ENCODE measurements at regions not wholly inside any gene's neighbourhood (a gene's known extent, or its start where the extent isn't known, plus 50 kb on each side); places are given as distances from the start of the nearest gene placed in this dataset.
"Not testable (repeated sequence)": the region's sequence is repeated elsewhere in the genome, so short reads cannot be mapped to it uniquely, and the experiment has no call there.

DNA sequence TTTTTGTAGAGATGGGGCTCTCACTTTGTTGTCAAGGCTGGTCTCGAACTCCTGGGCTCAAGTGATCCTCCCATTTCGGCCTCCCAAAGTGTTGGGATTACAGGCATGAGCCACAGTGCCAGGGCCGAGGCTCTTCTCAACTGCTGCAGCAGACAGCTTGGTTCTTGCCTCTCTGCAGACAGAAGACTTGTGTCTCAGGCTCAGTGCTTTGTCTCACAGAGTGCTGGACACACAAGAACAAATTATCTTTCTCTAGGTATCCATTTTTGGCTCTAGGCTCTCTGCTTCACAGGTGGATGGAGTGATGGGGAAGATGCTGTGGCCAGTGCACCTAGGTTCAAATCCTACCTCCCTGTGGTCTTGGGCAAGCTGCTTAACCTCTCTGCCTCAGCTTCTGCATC, 80.8 kb upstream of the RNU2-1 start:
- TF ChIP-seq, protein P1, sequence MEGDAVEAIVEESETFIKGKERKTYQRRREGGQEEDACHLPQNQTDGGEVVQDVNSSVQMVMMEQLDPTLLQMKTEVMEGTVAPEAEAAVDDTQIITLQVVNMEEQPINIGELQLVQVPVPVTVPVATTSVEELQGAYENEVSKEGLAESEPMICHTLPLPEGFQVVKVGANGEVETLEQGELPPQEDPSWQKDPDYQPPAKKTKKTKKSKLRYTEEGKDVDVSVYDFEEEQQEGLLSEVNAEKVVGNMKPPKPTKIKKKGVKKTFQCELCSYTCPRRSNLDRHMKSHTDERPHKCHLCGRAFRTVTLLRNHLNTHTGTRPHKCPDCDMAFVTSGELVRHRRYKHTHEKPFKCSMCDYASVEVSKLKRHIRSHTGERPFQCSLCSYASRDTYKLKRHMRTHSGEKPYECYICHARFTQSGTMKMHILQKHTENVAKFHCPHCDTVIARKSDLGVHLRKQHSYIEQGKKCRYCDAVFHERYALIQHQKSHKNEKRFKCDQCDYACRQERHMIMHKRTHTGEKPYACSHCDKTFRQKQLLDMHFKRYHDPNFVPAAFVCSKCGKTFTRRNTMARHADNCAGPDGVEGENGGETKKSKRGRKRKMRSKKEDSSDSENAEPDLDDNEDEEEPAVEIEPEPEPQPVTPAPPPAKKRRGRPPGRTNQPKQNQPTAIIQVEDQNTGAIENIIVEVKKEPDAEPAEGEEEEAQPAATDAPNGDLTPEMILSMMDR (conservative IDR thresholded peaks at IDR 0.05; ENCODE audit: low read depth, low read length): no peak
- H3K4me3 ChIP-seq (ENCODE audit: low read length): no peak overlapping the region
- no peak for DNase-seq (ENCODE audit: low read depth)

DNA sequence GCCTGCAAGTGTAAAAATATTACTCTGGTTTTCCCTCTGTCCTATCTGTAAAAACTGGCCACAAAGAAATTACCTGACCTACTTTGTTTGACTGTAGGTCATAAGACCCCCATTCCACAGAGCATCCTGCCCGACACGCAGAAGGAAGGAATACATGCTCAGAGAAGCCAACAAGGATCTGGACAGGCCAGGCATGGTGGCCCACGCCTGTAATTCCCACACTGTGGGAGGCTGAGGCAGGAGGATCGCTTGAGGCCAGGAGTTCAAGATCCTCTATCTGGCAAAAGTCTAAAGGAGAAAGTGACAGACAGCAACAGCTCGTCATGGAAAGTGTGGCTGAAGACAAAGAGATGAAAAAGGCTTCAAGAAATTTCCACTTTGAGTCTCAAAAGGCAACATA, 78.2 kb upstream of the RNU2-1 start:
- no peak for DNase-seq (ENCODE audit: low read depth)
- no peak overlapping the region for H3K4me3 ChIP-seq (ENCODE audit: low read length)

DNA sequence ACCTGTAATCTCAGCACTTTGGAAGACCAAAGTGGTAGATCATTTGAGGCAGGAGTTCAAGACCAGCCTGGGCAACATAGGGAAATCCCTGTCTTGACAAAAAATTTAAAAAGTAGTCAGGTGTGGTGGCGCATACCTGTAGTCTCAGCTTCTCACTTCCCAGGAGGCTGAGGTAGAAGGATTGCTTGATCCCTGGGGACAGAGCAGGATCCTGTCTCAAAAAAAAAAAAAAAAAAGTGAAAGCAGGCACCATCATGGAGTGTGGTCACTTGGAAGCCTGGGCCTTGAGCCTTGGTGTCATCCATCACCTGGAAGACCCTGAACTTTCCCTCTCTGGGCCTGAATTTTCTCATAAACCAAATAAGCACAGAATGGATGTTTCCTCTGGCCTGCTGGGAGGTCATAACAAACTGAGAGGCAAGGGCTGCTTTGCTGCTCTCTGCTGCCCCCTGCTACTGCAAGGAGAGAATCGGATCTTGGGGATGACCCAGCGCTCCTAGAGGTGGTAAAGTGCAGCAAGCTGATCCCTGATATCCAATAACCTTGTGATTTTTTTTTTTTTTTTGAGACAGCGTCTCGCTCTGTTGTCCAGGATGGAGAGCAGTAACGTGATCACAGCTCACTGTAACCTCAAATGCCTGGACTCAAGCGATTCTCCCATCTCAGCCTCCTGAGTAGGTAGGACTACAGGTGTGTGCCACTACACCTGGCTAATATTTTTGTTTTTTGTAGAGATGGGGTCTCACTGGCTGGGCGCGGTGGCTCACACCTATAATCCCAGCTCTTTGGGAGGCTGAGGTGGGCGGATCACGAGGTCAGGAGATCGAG, 75.9 kb upstream of the RNU2-1 start:
- TF ChIP-seq, protein P1 (conservative IDR thresholded peaks at IDR 0.05; ENCODE audit: low read depth, low read length): no peak
- DNase-seq (ENCODE audit: low read depth): no peak
- no peak overlapping the region for H3K4me3 ChIP-seq (ENCODE audit: low read length)

More for the DNA sequence above, 78.2 kb upstream of the RNU2-1 start:
- TF ChIP-seq, protein P1 (conservative IDR thresholded peaks at IDR 0.05; ENCODE audit: low read depth, low read length): no peak

DNA sequence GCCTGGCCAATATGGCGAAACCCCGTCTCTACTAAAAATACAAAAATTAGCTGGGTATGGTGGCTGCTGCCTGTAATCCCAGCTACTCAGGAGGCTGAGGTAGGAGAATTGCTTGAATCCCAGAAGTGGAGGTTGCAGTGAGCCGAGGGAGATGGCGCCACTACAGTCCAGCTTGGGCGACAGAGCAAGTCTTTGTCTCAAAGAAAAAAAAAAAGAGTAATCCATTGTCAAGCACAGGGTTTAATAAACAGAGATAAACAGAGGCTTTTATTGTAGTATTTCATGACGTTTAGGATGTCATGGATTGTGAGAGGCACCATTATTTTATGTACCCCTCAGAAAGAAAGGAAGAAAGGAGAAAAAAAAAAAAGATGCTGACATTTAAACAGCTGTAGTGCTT, 75.2 kb upstream of the RNU2-1 start:
- no peak overlapping the region for H3K4me3 ChIP-seq (ENCODE audit: low read length)
- TF ChIP-seq, protein P1 (conservative IDR thresholded peaks at IDR 0.05; ENCODE audit: low read depth, low read length): no peak
- no peak for DNase-seq (ENCODE audit: low read depth)

DNA sequence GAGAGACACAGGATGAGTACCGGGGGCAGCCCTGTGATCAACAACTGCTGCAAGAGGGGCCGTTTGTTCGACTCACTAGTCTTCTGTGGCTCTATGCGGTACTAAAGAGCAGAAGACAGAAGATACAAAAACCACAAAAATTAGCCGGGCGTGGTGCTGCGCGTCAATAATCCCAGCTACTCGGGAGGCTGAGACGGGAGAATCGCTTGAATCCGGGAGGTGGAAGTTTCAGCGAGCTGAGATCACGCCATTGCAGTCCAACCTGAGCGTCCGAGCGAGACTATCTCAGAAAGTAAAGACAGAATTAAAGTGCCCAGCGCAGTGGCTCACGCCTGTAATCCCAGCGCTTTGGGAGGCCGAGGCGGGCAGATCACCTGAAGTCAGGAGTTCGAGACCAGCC, 71.0 kb upstream of the RNU2-1 start:
- not testable (repeated sequence) for DNase-seq (ENCODE audit: low read depth); H3K4me3 ChIP-seq (ENCODE audit: low read length)

DNA sequence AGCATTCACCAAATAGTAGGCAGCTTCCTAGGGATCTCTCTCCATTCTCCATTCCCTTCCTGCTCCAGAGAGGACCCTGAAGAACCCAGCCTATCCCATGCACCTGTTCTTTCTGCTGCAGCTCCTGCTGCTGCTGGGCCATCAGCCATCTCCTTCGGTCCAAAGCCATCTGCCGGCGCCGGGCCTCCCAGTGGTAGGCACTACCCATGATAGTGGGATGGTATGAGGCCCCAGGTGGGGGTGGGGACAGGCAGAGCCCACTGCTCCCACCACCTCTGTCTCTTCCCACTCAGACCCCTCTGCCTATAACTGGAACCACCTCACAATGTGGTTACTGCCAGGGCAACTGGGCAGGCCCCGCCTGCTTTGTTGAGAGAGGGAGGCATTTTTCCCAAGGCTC, 69.3 kb upstream of the RNU2-1 start:
- not testable (repeated sequence) for DNase-seq (ENCODE audit: low read depth); H3K4me3 ChIP-seq (ENCODE audit: low read length)

DNA sequence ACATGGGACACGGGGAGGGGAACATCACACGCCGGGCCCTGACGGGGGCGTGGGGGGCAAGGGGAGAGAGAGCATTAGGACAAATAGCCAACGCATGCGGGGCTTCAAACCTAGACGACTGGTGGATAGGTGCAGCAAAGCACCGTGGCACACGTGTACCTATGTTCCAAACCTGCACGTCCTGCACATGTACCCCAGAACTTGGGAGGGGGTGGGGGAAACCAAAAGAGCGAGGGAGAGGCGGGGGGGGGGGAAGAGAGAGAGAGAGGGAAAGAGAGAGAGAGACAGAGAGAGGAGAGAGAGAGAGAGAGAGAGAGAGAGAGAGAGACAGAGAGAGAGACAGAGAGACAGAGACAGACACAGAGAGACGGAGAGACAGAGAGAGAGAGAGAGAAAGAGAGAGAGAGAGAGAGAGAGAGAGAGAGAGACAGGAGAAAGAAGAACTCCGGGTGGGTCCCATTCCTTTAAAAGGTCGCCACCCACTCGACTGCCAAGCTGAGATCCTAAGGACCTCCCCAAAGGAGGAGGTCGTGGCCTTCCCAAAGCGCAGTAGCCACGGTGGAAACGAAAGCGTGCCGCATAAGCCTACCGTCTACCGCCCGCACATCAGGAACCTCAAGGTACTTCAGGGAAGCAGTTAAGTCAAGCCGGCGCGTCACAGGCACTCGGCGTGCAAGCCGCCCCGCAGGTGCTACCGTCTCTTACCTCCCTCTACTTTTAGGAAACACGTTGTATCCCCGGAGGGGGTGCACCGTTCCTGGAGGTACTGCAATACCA, 65.7 kb upstream of the RNU2-1 start:
- H3K4me3 ChIP-seq (ENCODE audit: low read length); DNase-seq (ENCODE audit: low read depth): not testable (repeated sequence)

DNA sequence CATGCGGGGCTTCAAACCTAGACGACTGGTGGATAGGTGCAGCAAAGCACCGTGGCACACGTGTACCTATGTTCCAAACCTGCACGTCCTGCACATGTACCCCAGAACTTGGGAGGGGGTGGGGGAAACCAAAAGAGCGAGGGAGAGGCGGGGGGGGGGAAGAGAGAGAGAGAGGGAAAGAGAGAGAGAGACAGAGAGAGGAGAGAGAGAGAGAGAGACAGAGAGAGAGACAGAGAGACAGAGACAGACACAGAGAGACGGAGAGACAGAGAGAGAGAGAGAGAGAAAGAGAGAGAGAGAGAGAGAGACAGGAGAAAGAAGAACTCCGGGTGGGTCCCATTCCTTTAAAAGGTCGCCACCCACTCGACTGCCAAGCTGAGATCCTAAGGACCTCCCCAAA, 55.9 kb upstream of the RNU2-1 start:
- H3K4me3 ChIP-seq (ENCODE audit: low read length); DNase-seq (ENCODE audit: low read depth): not testable (repeated sequence)

DNA sequence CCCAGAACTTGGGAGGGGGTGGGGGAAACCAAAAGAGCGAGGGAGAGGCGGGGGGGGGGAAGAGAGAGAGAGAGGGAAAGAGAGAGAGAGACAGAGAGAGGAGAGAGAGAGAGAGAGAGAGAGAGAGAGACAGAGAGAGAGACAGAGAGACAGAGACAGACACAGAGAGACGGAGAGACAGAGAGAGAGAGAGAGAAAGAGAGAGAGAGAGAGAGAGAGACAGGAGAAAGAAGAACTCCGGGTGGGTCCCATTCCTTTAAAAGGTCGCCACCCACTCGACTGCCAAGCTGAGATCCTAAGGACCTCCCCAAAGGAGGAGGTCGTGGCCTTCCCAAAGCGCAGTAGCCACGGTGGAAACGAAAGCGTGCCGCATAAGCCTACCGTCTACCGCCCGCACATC, 49.8 kb upstream of the RNU2-1 start:
- not testable (repeated sequence) for DNase-seq (ENCODE audit: low read depth); H3K4me3 ChIP-seq (ENCODE audit: low read length)

All from retinal pigment epithelial cell (primary cell).